Esophagus muscularis mucosa (tissue), 4 donors: ENCODE measurements at regions not wholly inside any gene's neighbourhood (a gene's known extent, or its start where the extent isn't known, plus 50 kb on each side); places are given as distances from the start of the nearest gene placed in this dataset.
"Not testable (repeated sequence)": the region's sequence is repeated elsewhere in the genome, so short reads cannot be mapped to it uniquely, and the experiment has no call there.

ENCODE experiments used
- DNase-seq: peaks from one replicate; pipeline ENCODE4 v3.0.0-alpha.2; 2017; ENCODE audit errors: extremely low spot score
- H3K27ac ChIP-seq, 4 donors: fragments of 200-600 bp; sonication (generic); replicated peaks in 1 of 4; 1 replicate in 3 of 4; 2 replicates in 1 of 4; pipeline ENCODE4 v1.5.1; 2016 to 2019; ENCODE audit warnings: mild to moderate bottlenecking in 1 of 4
- H3K27me3 ChIP-seq, 4 donors: fragments of 200-600 bp; sonication (generic); one replicate each; pipeline versions ENCODE4 v1.5.1 to v1.6.0; 2016 to 2019
- H3K36me3 ChIP-seq, 4 donors: fragments of 200-600 bp; sonication (generic); one replicate each; pipeline ENCODE4 v1.5.1; 2016 to 2019
- H3K4me1 ChIP-seq, 4 donors: fragments of 200-600 bp; sonication (generic); one replicate each; pipeline ENCODE4 v1.5.1; 2016 to 2019
- H3K4me3 ChIP-seq, 4 donors: fragments of 200-600 bp; sonication (generic); 1 replicate in 2 of 4; 2 replicates in 2 of 4; pipeline ENCODE4 v1.5.1; 2016 to 2019; ENCODE audit warnings: mild to moderate bottlenecking in 4 of 4, moderate library complexity in 1 of 4
- H3K9me3 ChIP-seq, 4 donors: fragments of 200-600 bp; sonication (generic); 1 replicate in 3 of 4; 2 replicates in 1 of 4; pipeline ENCODE4 v1.5.1; 2016 to 2019
- CTCF ChIP-seq, 3 experiments: fragments of 200-600 bp in 2 of 3; fragments of 450-650 bp in 1 of 3; sonication (generic) in 2 of 3; IDR thresholded peaks; one replicate each; pipeline ENCODE4 v1.5.1; 2017 to 2019; ENCODE audit warnings: antibody characterized with exemption in 3 of 3, mild to moderate bottlenecking in 2 of 3, moderate library complexity in 1 of 3
- EP300 ChIP-seq: sonication (generic); formaldehyde crosslinking; IDR thresholded peaks from one replicate; pipeline ENCODE4 v1.6.1; 2017; ENCODE audit warnings: antibody characterized with exemption
- POLR2A ChIP-seq: fragments of 450-650 bp; IDR thresholded peaks from one replicate; pipeline ENCODE4 v1.6.1; 2017; ENCODE audit warnings: antibody characterized with exemption, moderate library complexity, mild to moderate bottlenecking, low read depth
- POLR2AphosphoS5 ChIP-seq, 2 donors: sonication (generic); formaldehyde crosslinking; IDR thresholded peaks; one replicate each; pipeline ENCODE4 v1.6.1; 2017; ENCODE audit warnings: antibody characterized with exemption in 2 of 2
- WGBS: methylation state at CpG from one replicate; pipeline ENCODE4 v1.1.5; 2018; 5-methylcytosine and 5-hydroxymethylcytosine counted together
- intact Hi-C: fragments of 100-400 bp; cut with DNase I; formaldehyde crosslinking; loops from one replicate; pipeline ENCODE4 v1.15.1; 2023

- intact Hi-C loops = no loop called here
- Histone ChIP-seq H3K27me3 (no peaks in the 10 kb centered on the region), H3K36me3 (no peaks in the 10 kb centered on the region), H3K9me3 (no peaks in the 10 kb centered on the region), H3K4me1 (peaks cover 0 to 5% (median 0%) of the 10 kb centered on the region in 4 donors), H3K4me3 (no peak overlapping the region), H3K27ac (no peak overlapping the region)
- 82% methylated on average over 19 of the region's 19 CpGs for WGBS
- TF ChIP-seq POLR2A = no peak
- TF ChIP-seq POLR2AphosphoS5 (IDR thresholded peaks at IDR 0.05) = no peak
- no peak for TF ChIP-seq EP300
- no peak for TF ChIP-seq CTCF (IDR thresholded peaks at IDR 0.05)
- DNase-seq = no peak
Observed at GRCh38 chr7:16089191-16089590, 332.1 kb downstream of the CRPPA start.

DNA sequence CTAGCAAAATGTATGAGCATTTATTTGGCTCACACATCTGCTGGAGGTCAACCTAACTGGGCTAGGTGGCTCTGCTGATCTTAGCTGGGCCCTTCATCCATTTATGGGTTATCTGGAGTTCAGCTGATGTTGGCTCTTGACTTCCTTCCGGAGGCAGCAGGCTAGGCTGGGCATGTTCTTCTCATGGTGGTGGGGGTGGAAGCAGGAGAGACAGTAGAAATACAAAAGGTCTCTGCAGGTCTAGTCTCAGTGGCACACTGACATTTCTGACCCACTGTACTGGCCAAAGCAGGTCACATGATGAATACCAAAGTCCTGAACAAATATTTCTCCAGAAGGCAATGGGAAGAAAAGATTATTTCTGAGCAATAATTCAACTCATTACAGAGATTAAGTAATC lies 334.6 kb downstream of the CRPPA start:
- Histone ChIP-seq H3K4me3 (no peak overlapping the region), H3K9me3 (no peaks in the 10 kb centered on the region), H3K27me3 (no peaks in the 10 kb centered on the region), H3K4me1 (no peaks in the 10 kb centered on the region), H3K36me3 (no peaks in the 10 kb centered on the region), H3K27ac (no peak overlapping the region)
- intact Hi-C loops = no loop called here
- TF ChIP-seq POLR2A (no peak), POLR2AphosphoS5 (IDR thresholded peaks at IDR 0.05) (no peak), CTCF (IDR thresholded peaks at IDR 0.05) (no peak), EP300 (no peak)
- WGBS = 100% methylated on average over 1 of the region's 1 CpG
- DNase-seq = no peak

GRCh38 chr7:16085780-16086179 lies 335.6 kb downstream of the CRPPA start:
- H3K36me3 ChIP-seq, H3K27ac ChIP-seq, H3K27me3 ChIP-seq, H3K9me3 ChIP-seq, H3K4me3 ChIP-seq, H3K4me1 ChIP-seq, intact Hi-C loops, DNase-seq: not testable (repeated sequence)
- WGBS = 83% methylated on average over 6 of the region's 6 CpGs

GRCh38 chr7:16084875-16085274 lies 336.5 kb downstream of the CRPPA start:
- Histone ChIP-seq H3K4me3 (no peak overlapping the region), H3K27ac (no peak overlapping the region), H3K4me1 (no peaks in the 10 kb centered on the region), H3K9me3 (no peaks in the 10 kb centered on the region), H3K36me3 (no peaks in the 10 kb centered on the region), H3K27me3 (no peaks in the 10 kb centered on the region)
- 85% methylated on average over 4 of the region's 4 CpGs for WGBS
- intact Hi-C loops = no loop called here
- DNase-seq = no peak
- TF ChIP-seq CTCF (IDR thresholded peaks at IDR 0.05) (no peak), POLR2AphosphoS5 (IDR thresholded peaks at IDR 0.05) (no peak), POLR2A (no peak), EP300 (no peak)

GRCh38 chr7:16084370-16084769 lies 337.0 kb downstream of the CRPPA start:
- no peaks in the 10 kb centered on the region for H3K9me3 ChIP-seq
- 51% methylated on average over 3 of the region's 3 CpGs for WGBS
- H3K36me3 ChIP-seq = no peaks in the 10 kb centered on the region
- no peaks in the 10 kb centered on the region for H3K4me1 ChIP-seq
- TF ChIP-seq POLR2AphosphoS5 (IDR thresholded peaks at IDR 0.05) = no peak
- no peak for TF ChIP-seq CTCF (IDR thresholded peaks at IDR 0.05)
- no peak for TF ChIP-seq EP300
- no peak for TF ChIP-seq POLR2A
- intact Hi-C loops = no loop called here
- H3K4me3 ChIP-seq = no peak overlapping the region
- H3K27me3 ChIP-seq = no peaks in the 10 kb centered on the region
- H3K27ac ChIP-seq = no peak overlapping the region
- no peak for DNase-seq
